Stomach (tissue), 8 donors: ENCODE measurements at regions not wholly inside any gene's neighbourhood (a gene's known extent, or its start where the extent isn't known, plus 50 kb on each side); places are given as distances from the start of the nearest gene placed in this dataset.
A peak's percentile ranks its signal among the peaks of the same experiment; 100 is the strongest.

Experiments used
- DNase-seq, 2 donors: peaks; one replicate each; pipeline versions ENCODE4 v3.0.0 to v3.0.0-alpha.2; 2013 to 2019
- H3K27ac ChIP-seq, 5 donors: fragments of 200-600 bp in 4 of 5; sonication (generic) in 4 of 5; one replicate each; pipeline ENCODE4 v1.5.1; 2013 to 2019; ENCODE audit warnings: mild to moderate bottlenecking in 1 of 5, moderate library complexity in 1 of 5
- H3K27me3 ChIP-seq, 3 donors: fragments of 200-600 bp; sonication (generic); one replicate each; pipeline ENCODE4 v1.5.1; 2017 to 2019; ENCODE audit warnings: mixed run types in 1 of 3
- H3K36me3 ChIP-seq, 4 donors: fragments of 200-600 bp; sonication (generic); 1 replicate in 3 of 4; 2 replicates in 1 of 4; pipeline ENCODE4 v1.5.1; 2016 to 2019
- H3K4me1 ChIP-seq, 4 donors: fragments of 200-600 bp; sonication (generic); one replicate each; pipeline ENCODE4 v1.5.1; 2016 to 2019
- H3K4me3 ChIP-seq, 4 donors: fragments of 200-600 bp; sonication (generic) in 3 of 4; one replicate each; pipeline ENCODE4 v1.5.1; 2016 to 2019; ENCODE audit warnings: mild to moderate bottlenecking in 1 of 4
- H3K9me3 ChIP-seq, 4 donors: fragments of 200-600 bp; sonication (generic); one replicate each; pipeline ENCODE4 v1.5.1; 2016 to 2019
- CTCF ChIP-seq, 7 experiments: fragments of 450-650 bp in 4 of 7; fragments of 200-600 bp in 3 of 7; sonication (generic) in 3 of 7; IDR thresholded peaks; one replicate each; pipeline ENCODE4 v1.5.1; 2016 to 2019; ENCODE audit warnings: antibody characterized with exemption in 7 of 7, control low read depth in 2 of 7, mild to moderate bottlenecking in 1 of 7
- EP300 ChIP-seq: sonication (generic); formaldehyde crosslinking; IDR thresholded peaks from one replicate; pipeline ENCODE4 v1.6.1; 2017; ENCODE audit warnings: antibody characterized with exemption
- POLR2A ChIP-seq, 4 donors: fragments of 450-650 bp; IDR thresholded peaks; one replicate each; pipeline ENCODE4 v1.6.1; 2016; ENCODE audit warnings: antibody characterized with exemption in 4 of 4, control low read depth in 2 of 4, mild to moderate bottlenecking in 1 of 4, moderate library complexity in 1 of 4
- POLR2AphosphoS5 ChIP-seq, 3 donors: sonication (generic); formaldehyde crosslinking; IDR thresholded peaks; one replicate each; pipeline ENCODE4 v1.6.1; 2016; ENCODE audit warnings: antibody characterized with exemption in 3 of 3
- WGBS, 5 donors: extraction: QIAGEN DNeasy Blood & Tissue Kit in 3 of 5; methylation state at CpG; one replicate each; pipeline versions ENCODE4 v1.1.5 to v1.1.7; 2013 to 2018; 5-methylcytosine and 5-hydroxymethylcytosine counted together
- intact Hi-C: fragments of 100-400 bp; cut with DNase I; formaldehyde crosslinking; loops from one replicate; pipeline ENCODE4 v1.15.1; 2023; ENCODE audit warnings: low total_unique reads
- donor health status: healthy with polysubstance abuse.
- donor health status: Bipolar disorder and iron deficiency.
- donor health status: healthy.

GRCh38 chr5:34535433-34535832 lies 120.7 kb upstream of the RAI14 start:
- Histone ChIP-seq H3K9me3 (no peaks in the 10 kb centered on the region), H3K27me3 (no peaks in the 10 kb centered on the region), H3K4me3 (no peak overlapping the region), H3K36me3 (no peaks in the 10 kb centered on the region), H3K4me1 (peaks cover 5 to 36% (median 18%) of the 10 kb centered on the region in 4 donors), H3K27ac (peak overlapping the region in 3 of 5 donors; percentile 31 to 59 (median 33))
- 10 to 28% (median 16%) methylated on average over 1 of the region's 1 CpG for WGBS, 5 donors
- intact Hi-C loops = no loop called here
- TF ChIP-seq CTCF (IDR thresholded peaks at IDR 0.05) (no peak), POLR2A (IDR thresholded peaks at IDR 0.05) (no peak), EP300 (no peak), POLR2AphosphoS5 (IDR thresholded peaks at IDR 0.05) (no peak)
- peak in 1 of 2 donors; percentile 15 for DNase-seq

- H3K27me3 ChIP-seq = no peaks in the 10 kb centered on the region
- peaks cover 5 to 36% (median 16%) of the 10 kb centered on the region in 4 donors for H3K4me1 ChIP-seq
- TF ChIP-seq EP300 = no peak
- no peak for TF ChIP-seq POLR2A (IDR thresholded peaks at IDR 0.05)
- TF ChIP-seq POLR2AphosphoS5 (IDR thresholded peaks at IDR 0.05) = no peak
- TF ChIP-seq CTCF (IDR thresholded peaks at IDR 0.05) = no peak
- DNase-seq = peak in 1 of 2 donors; percentile 47
- H3K9me3 ChIP-seq = no peaks in the 10 kb centered on the region
- WGBS, 5 donors = 57 to 87% (median 73%) methylated on average over 2 of the region's 2 CpGs
- peak overlapping the region in 3 of 5 donors; percentile 31 to 59 (median 33) for H3K27ac ChIP-seq
- H3K36me3 ChIP-seq = no peaks in the 10 kb centered on the region
- intact Hi-C loops = no loop called here
- H3K4me3 ChIP-seq = no peak overlapping the region
These were observed 120.0 kb upstream of the RAI14 start for GRCh38 chr5:34535944-34536623.

- Histone ChIP-seq H3K27ac (no peak overlapping the region), H3K4me1 (peaks cover 5 to 31% (median 12%) of the 10 kb centered on the region in 4 donors), H3K4me3 (no peak overlapping the region), H3K27me3 (no peaks in the 10 kb centered on the region), H3K9me3 (no peaks in the 10 kb centered on the region), H3K36me3 (no peaks in the 10 kb centered on the region)
- TF ChIP-seq POLR2AphosphoS5 (IDR thresholded peaks at IDR 0.05) (no peak), POLR2A (IDR thresholded peaks at IDR 0.05) (no peak), EP300 (no peak), CTCF (IDR thresholded peaks at IDR 0.05) (no peak)
- no peak for DNase-seq
- intact Hi-C loops = no loop called here
These were observed 119.4 kb upstream of the RAI14 start for GRCh38 chr5:34536699-34537098.

- Histone ChIP-seq H3K4me3 (no peak overlapping the region), H3K36me3 (no peaks in the 10 kb centered on the region), H3K4me1 (peaks cover 0 to 26% (median 8%) of the 10 kb centered on the region in 4 donors), H3K27me3 (no peaks in the 10 kb centered on the region), H3K27ac (no peak overlapping the region), H3K9me3 (no peaks in the 10 kb centered on the region)
- TF ChIP-seq EP300 = no peak
- peak in 2 of 7 experiments; percentile 27 to 49 for TF ChIP-seq CTCF (IDR thresholded peaks at IDR 0.05)
- peak in 1 of 2 donors; percentile 38 for DNase-seq
- 86 to 97% (median 93%) methylated on average over 3 of the region's 3 CpGs for WGBS, 5 donors
- intact Hi-C loops = no loop called here
These were observed 118.0 kb upstream of the RAI14 start for GRCh38 chr5:34538026-34538672.
